GM12872 (cell line): ENCODE measurements at regions not wholly inside any gene's neighbourhood (a gene's known extent, or its start where the extent isn't known, plus 50 kb on each side); places are given as distances from the start of the nearest gene placed in this dataset.

Experiments used
- TF ChIP-seq, protein P1 (sequence below): IDR thresholded peaks from 3 replicates; pipeline ENCODE4 v1.5.1; 2011; ENCODE audit warnings: low read depth, mild to moderate bottlenecking, low read length, moderate library complexity; ENCODE audit not compliant: insufficient read depth

GRCh38 chr4:34198966-34199365, 2045.3 kb downstream of the ARAP2 start:
- TF ChIP-seq, protein P1, sequence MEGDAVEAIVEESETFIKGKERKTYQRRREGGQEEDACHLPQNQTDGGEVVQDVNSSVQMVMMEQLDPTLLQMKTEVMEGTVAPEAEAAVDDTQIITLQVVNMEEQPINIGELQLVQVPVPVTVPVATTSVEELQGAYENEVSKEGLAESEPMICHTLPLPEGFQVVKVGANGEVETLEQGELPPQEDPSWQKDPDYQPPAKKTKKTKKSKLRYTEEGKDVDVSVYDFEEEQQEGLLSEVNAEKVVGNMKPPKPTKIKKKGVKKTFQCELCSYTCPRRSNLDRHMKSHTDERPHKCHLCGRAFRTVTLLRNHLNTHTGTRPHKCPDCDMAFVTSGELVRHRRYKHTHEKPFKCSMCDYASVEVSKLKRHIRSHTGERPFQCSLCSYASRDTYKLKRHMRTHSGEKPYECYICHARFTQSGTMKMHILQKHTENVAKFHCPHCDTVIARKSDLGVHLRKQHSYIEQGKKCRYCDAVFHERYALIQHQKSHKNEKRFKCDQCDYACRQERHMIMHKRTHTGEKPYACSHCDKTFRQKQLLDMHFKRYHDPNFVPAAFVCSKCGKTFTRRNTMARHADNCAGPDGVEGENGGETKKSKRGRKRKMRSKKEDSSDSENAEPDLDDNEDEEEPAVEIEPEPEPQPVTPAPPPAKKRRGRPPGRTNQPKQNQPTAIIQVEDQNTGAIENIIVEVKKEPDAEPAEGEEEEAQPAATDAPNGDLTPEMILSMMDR = no peak

- TF ChIP-seq, protein P1 = no peak
Observed at GRCh38 chr4:34200535-34200934, 2043.8 kb downstream of the ARAP2 start.

DNA sequence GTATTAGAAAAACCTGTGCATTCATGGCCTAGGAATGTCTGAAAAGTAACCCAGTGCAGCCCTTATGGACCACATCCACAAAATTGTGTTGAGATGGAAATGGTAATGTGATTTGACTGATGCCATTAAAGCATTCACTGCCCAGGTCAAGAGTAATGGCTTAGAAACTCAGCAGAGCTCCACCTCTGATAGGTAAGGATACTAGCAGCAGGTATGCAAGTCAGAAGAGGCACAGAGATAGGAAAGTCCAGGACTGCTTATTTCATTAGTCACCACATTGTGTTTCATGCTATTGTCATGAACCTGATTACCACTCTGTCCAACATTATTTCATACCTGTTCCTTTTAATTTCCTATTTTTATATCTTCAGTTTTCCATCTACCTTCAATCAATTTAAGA, 2042.2 kb downstream of the ARAP2 start:
- TF ChIP-seq, protein P1 = no peak

DNA sequence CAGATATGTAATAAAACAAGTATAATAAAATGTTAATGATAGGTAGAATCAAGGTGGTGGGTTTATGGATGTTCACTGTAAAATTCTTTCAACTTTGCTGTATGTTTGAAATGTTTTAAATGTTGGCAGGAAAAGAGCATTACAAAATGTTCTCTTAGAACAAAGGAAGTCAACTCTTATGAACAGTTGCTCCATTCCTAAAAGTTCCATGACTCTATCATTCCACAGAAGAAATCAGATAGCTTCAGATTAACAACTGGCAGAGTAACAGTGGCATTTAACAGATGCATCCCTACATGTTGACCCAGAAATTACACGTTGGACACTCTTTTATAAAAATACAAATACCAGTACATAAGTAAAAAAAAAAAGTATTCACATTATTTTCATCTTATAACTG, 2023.7 kb downstream of the ARAP2 start:
- TF ChIP-seq, protein P1 = no peak

DNA sequence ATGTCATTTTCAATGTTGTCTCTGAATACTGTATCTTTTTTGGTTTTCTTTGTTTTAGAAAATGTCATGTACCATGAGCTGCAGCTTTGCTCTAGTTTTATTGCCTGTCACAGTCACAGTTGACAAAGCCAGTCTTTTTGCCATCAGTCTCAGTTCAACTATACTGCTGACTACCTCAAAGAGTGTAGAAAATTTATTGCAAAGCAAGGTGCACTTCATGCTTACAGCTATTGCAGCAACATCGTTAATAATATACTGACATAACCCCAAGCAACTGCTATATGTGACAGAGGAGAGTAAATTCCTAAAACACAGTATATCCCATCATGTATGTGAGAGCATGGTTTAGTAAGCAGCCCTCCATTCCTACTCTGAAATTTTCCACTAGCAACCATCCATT, 2022.3 kb downstream of the ARAP2 start:
- TF ChIP-seq, protein P1 = no peak

- TF ChIP-seq, protein P1 = no peak
Observed at GRCh38 chr4:34236118-34236517, 2008.2 kb downstream of the ARAP2 start.

GRCh38 chr4:34245276-34245675, 1999.0 kb downstream of the ARAP2 start:
- TF ChIP-seq, protein P1 = no peak

- TF ChIP-seq, protein P1 = no peak
Observed at GRCh38 chr4:34250562-34250961, 1993.8 kb downstream of the ARAP2 start.
